H1 (cell line): ENCODE measurements at regions not wholly inside any gene's neighbourhood (a gene's known extent, or its start where the extent isn't known, plus 50 kb on each side); places are given as distances from the start of the nearest gene placed in this dataset.

Source experiments
- CHD7 ChIP-seq: fragments of 300-600 bp; sonication (generic); IDR thresholded peaks from 2 replicates; pipeline ENCODE4 v1.7.1; 2012; ENCODE audit warnings: low read length, moderate library complexity, mild to moderate bottlenecking, inconsistent platforms; ENCODE audit not compliant: insufficient replicate concordance

- TF ChIP-seq CHD7 = no peak
These were observed 168.9 kb downstream of the VRK1 start (continued) for GRCh38 chr14:96965885-96966595.
